ENCODE measurements at regions not wholly inside any gene's neighbourhood (a gene's known extent, or its start where the extent isn't known, plus 50 kb on each side); places are given as distances from the start of the nearest gene placed in this dataset.

DNA sequence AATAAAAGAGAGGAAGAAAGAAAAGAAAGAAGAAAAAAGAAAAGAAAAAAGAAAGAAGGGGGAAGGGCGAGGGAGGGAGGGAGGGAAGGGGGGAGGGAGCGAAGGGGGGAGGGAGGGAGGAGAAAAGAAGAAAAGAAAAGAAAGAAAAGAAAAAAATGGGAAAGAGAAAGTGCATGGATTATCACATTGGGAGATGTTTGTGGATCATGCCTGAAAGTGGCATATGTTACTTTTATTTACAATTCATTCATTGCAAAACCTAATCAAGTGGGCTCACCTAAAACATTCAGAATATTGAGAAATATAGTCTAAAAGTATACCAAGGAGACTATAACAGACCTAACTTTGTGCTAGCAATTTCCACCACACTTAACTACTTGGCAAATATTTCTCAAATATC, 246.9 kb upstream of the SYT1 start:
- ChIA-PET POLR2A (ENCODE audit: low non-redundant PET) (no interaction called here), CTCF (no interaction called here)
- TF ChIP-seq, protein P1, sequence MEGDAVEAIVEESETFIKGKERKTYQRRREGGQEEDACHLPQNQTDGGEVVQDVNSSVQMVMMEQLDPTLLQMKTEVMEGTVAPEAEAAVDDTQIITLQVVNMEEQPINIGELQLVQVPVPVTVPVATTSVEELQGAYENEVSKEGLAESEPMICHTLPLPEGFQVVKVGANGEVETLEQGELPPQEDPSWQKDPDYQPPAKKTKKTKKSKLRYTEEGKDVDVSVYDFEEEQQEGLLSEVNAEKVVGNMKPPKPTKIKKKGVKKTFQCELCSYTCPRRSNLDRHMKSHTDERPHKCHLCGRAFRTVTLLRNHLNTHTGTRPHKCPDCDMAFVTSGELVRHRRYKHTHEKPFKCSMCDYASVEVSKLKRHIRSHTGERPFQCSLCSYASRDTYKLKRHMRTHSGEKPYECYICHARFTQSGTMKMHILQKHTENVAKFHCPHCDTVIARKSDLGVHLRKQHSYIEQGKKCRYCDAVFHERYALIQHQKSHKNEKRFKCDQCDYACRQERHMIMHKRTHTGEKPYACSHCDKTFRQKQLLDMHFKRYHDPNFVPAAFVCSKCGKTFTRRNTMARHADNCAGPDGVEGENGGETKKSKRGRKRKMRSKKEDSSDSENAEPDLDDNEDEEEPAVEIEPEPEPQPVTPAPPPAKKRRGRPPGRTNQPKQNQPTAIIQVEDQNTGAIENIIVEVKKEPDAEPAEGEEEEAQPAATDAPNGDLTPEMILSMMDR (conservative IDR thresholded peaks at IDR 0.05; ENCODE audit: low read depth), result no peak
- no peak for DNase-seq (ENCODE audit: low spot score)
- H3K27ac ChIP-seq, result no peak overlapping the region

DNA sequence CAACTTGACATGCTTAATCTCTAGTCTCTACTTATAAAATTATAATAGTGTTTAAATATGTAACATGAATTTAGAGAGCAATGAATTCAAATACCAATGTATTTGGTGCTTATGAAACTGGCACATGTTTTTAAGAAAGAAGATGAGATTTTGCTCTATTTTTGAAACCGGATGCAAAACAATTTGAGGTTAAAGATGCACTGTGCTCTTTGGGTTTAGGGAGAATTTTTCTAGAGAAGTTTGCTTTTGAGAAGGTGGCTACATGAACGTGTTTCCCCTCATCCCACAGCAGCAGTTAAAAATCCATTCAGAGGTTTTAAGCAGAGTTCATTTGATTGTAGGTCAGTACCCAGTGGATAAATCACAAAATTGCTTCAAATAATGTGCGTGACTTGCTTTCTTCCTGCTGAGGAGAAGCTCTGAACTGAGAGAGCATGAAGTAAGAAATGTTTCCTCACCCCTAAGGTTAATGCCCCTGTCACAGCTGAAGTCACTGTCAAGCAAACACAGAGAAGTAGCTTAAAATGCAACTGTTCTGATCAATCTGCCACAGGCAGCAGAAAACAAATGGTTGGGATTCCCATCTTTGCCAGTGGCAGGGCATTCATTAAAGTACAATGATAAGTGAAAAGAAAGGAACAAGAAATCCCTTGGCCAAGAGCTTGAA, 241.9 kb upstream of the SYT1 start:
- no peak overlapping the region for H3K27ac ChIP-seq
- TF ChIP-seq, protein P1 (conservative IDR thresholded peaks at IDR 0.05; ENCODE audit: low read depth), result no peak
- POLR2A ChIA-PET (ENCODE audit: low non-redundant PET), result no interaction called here
- CTCF ChIA-PET, result interaction anchor here (0.7 kb wide), 1 partner anchor 379 kb away, joined by 3 read pairs; no protein-coding TSS in a partner anchor
- no peak for DNase-seq (ENCODE audit: low spot score)

DNA sequence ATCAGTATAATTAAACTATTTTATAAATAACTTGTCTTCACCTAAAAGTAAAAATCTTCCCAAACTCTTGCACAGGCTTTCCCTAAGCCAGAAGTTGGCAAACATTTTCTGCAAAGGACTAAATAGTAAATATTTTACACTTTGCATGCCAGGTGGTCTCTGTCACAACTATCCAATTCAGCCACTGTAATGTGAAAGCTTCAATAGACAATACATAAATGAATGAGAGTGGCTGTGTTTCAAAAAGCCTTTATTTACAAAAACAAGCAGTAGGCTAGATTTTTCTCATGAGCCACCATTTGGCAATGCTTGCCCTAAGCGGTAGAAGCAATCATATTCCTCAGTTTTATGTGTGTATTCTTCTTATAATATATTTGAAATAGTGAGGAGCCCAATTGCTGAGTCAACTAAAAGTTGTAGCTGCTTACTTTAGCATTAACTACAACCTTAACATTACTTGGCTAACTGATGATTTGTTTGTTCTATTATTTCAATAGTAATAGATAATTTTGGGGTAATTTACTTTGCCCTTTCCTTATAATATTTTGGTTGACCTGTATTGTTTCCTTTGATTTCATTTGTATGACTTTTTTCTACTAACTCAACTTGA, 236.0 kb upstream of the SYT1 start:
- ChIA-PET POLR2A (ENCODE audit: low non-redundant PET) (no interaction called here), CTCF (interaction anchor here (0.5 kb wide), 1 partner anchor 95 kb away, joined by 3 read pairs; no protein-coding TSS in a partner anchor)
- no peak for DNase-seq (ENCODE audit: low spot score)
- TF ChIP-seq, protein P1 (conservative IDR thresholded peaks at IDR 0.05; ENCODE audit: low read depth), result no peak
- H3K27ac ChIP-seq, result no peak overlapping the region

DNA sequence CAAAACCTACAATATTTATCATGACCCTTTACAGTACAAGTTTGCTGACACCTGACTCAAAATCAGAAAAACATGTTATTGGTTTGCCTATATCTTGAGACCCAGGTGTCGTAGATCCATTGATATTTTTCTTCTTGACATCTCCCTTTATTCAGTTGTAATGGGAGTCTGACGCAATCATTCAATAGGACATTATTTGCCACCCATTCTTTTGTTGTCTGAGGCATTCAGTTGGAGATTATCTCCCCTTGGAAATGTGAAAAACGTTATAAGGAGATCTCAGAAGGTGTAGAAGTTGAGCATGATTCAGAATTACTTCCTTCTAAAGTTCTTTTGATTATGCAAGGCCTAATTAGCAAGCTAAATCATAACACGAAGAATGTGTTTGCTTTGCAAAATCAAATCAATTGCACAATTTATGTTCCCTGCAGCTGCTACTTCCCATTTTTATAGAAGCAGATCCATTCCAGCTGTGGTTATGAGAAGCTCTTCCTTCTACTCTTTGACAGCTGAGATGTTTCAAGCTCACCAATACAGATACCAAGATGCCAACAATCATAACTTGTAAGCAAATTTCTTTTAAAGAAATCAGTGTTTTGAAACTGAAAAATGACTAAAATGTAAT, 228.2 kb upstream of the SYT1 start:
- H3K27ac ChIP-seq, result no peak overlapping the region
- POLR2A ChIA-PET (ENCODE audit: low non-redundant PET), result no interaction called here
- CTCF ChIA-PET, result no interaction called here
- no peak for DNase-seq (ENCODE audit: low spot score)
- TF ChIP-seq, protein P1 (conservative IDR thresholded peaks at IDR 0.05; ENCODE audit: low read depth), result no peak

DNA sequence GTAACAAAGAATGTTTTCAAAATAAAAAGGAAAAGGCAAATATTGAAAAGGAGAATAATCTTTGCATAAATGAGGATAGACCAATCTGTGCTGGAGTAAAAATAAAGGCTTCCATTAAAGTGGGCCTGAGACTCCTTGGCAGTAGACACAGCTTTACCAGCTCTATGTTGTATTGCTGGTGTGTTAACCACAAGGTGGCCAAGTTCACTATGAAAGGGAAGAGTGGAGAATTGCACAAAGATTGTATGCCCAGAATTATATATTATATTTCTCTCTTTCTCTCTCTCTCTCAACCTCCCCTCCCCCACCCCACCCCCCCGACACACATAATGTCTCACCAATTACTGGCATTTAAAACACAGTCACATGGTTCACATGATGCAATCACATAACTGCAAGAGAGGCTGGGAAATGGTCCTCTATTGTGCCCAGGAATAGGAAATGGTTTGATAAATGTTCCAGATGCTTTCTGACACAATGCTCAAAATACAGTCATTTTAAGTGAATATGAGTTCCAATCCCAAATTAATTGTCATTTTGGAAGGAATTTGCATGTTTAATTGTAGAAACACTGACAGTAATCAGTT, 222.6 kb upstream of the SYT1 start:
- no peak overlapping the region for H3K27ac ChIP-seq
- DNase-seq (ENCODE audit: low spot score), result no peak
- TF ChIP-seq, protein P1 (conservative IDR thresholded peaks at IDR 0.05; ENCODE audit: low read depth), result no peak
- CTCF ChIA-PET, result interaction anchor here (0.6 kb wide), 1 partner anchor 160 kb away, joined by 3 read pairs; no protein-coding TSS in a partner anchor
- POLR2A ChIA-PET (ENCODE audit: low non-redundant PET), result no interaction called here

DNA sequence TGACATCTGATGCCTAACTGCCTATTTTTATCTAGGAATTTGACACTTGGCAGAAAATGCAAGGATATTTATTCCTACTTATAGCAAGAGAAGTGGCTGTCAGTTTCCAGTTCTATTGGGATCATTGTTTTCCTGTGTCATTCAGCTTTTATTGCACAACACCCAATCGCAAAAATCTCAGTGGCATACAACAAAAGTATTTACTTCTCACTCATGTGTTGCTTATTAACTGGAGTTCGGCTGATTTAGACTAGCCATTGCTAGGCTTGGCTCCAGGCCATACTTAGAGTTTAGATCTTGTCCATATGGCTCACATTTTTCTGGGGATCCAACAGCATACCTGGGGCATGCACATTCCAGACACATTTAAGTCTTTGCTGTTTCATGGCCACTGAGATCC, 218.6 kb upstream of the SYT1 start:
- POLR2A ChIA-PET (ENCODE audit: low non-redundant PET), result no interaction called here
- no peak overlapping the region for H3K27ac ChIP-seq
- TF ChIP-seq, protein P1 (conservative IDR thresholded peaks at IDR 0.05; ENCODE audit: low read depth), result no peak
- CTCF ChIA-PET, result interaction anchor here (0.8 kb wide), 1 partner anchor 84 kb away, joined by 3 read pairs; no protein-coding TSS in a partner anchor
- no peak for DNase-seq (ENCODE audit: low spot score)

Data from RWPE1 (cell line).